ENCODE measurements at regions not wholly inside any gene's neighbourhood (a gene's known extent, or its start where the extent isn't known, plus 50 kb on each side); places are given as distances from the start of the nearest gene placed in this dataset.
"Not testable (repeated sequence)": the region's sequence is repeated elsewhere in the genome, so short reads cannot be mapped to it uniquely, and the experiment has no call there.

DNA sequence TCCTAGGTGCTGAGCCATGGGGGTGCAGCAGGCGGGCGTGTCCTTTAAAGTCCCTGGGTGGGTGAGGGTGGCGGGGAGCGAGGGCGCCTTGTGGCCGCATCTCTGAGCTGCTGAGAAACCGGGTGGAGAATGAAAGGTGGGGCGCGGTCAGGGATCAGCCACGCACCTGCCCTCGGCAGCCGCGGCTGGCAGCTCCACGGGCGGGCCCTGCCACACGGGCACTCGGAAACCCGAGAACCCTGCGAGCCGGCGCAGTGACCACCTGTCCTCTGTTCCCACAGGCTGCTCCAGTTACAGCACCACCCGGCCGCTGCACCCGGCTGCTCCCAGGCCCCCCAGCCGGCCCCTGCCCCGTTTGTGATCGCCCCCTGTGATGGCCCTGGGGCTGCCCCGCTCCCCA, 4400.5 kb upstream of the TPTE start:
- H3K36me3 Mint-ChIP-seq (ENCODE audit: low read depth); H3K27me3 Mint-ChIP-seq; POLR2A ChIA-PET; H3K9me3 Mint-ChIP-seq; H3K4me1 Mint-ChIP-seq; DNase-seq; H3K27ac Mint-ChIP-seq; H3K4me3 Mint-ChIP-seq; CTCF ChIA-PET: not testable (repeated sequence)

DNA sequence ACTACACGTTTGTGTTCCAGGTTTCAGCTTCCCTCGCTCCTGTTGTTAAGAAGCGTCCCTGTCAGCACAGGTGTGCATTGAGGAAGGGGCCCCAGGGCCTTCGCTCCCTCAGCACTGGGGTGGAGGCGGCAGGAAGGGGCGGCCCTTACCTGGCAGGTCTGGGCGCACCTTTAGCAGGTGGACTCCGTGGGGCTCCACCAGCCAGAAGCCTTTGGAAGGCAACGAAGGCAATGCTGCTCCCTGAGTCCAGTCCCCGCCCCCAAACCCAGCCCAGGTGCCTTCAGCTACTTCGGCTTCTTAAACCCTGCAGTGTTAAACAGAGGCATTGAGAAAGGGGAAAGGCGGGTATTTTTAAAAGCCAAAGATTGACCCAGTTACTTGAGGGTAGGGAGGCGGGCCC, 4398.8 kb upstream of the TPTE start:
- H3K27ac Mint-ChIP-seq; H3K36me3 Mint-ChIP-seq (ENCODE audit: low read depth); POLR2A ChIA-PET; H3K4me1 Mint-ChIP-seq; H3K4me3 Mint-ChIP-seq; H3K9me3 Mint-ChIP-seq; CTCF ChIA-PET; H3K27me3 Mint-ChIP-seq; DNase-seq: not testable (repeated sequence)

DNA sequence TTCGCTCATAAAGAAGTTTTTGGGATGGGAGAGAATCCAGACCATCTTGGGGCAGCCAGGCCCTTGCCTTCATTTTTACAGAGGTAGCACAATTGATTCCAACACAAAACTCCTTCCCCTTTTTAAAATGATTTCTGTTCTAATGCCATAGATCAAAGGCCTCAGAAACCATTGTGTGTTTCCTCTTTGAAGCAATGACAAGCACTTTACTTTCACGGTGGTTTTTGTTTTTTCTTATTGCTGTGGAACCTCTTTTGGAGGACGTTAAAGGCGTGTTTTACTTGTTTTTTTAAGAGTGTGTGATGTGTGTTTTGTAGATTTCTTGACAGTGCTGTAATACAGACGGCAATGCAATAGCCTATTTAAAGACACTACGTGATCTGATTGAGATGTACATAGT, 4398.2 kb upstream of the TPTE start:
- H3K4me1 Mint-ChIP-seq; CTCF ChIA-PET; H3K9me3 Mint-ChIP-seq; H3K4me3 Mint-ChIP-seq; H3K36me3 Mint-ChIP-seq (ENCODE audit: low read depth); H3K27me3 Mint-ChIP-seq; DNase-seq; POLR2A ChIA-PET; H3K27ac Mint-ChIP-seq: not testable (repeated sequence)

DNA sequence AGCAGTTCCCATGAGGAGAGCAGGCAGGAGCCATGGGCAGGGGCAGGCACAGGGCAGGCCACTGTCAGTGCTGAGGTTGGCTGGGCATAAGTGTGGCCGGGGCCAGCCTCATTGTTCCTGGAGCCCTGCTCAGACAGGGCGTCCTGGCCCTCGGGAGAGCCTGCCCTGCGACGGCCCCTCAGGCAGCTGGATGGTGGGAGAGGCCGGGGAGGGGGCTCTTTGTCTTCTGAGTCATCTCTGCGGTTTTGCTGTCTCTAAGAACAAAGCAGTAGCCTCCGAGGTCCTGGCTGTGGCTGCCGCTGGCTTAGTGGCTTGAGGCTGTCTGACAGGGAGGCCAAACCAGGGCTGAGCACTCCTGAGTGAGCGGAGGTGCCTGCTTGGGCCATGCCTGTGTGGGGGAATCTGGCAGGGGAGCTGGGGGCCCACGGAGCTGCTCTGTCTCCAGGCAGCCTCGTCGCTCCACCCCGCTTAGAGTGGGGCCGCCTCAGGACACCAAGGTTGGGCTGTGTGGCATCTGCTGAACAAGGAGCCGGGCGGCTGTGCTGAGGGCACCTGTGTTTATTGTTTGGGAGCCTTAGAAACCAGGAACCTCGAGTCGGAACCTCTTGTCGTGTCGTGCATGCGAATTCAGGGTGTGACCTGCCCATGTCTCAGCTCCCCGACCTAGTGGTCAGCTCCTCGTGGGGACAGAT, 4395.7 kb upstream of the TPTE start:
- H3K27ac Mint-ChIP-seq; H3K4me3 Mint-ChIP-seq; H3K36me3 Mint-ChIP-seq (ENCODE audit: low read depth); DNase-seq; H3K9me3 Mint-ChIP-seq; CTCF ChIA-PET; POLR2A ChIA-PET; H3K4me1 Mint-ChIP-seq; H3K27me3 Mint-ChIP-seq: not testable (repeated sequence)

DNA sequence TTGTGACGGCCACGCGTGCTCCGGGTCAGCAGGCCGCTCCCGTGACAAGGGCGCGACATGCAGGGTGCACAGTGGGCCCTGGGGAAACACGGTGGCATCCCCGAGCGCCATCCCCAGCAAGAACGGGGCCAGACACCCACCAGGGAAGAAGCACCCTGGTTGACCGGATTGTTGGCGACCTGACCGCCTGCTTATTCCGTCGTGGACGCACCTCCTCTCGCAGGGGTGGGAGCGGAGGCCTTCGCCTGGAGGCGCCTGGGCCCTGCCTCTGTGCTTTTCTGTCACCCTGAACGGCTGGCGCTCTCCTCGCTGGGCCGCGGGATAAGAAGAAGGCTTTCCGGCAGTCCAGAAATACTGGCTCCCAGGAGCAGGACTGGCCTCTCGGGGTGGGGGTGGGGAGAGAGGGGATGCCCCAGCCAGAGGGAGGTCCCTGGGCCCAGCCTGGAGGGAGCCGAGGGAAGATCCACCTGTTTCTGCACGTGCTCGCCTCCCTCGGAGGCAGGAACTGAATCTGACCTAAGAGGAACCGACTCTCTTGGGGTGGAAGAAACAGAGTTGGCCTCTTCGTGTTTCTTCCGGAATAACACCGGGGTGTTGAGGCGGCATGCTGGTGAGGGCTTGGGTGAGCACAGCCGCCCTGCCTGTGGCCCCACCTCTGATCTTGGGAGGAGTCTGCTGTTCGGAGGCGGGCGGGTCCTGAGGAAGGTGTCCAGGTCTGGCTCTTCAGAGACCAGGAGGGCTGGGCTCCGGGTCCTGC, 4394.2 kb upstream of the TPTE start:
- DNase-seq; H3K9me3 Mint-ChIP-seq; CTCF ChIA-PET; POLR2A ChIA-PET; H3K36me3 Mint-ChIP-seq (ENCODE audit: low read depth); H3K4me3 Mint-ChIP-seq; H3K27me3 Mint-ChIP-seq; H3K4me1 Mint-ChIP-seq; H3K27ac Mint-ChIP-seq: not testable (repeated sequence)

DNA sequence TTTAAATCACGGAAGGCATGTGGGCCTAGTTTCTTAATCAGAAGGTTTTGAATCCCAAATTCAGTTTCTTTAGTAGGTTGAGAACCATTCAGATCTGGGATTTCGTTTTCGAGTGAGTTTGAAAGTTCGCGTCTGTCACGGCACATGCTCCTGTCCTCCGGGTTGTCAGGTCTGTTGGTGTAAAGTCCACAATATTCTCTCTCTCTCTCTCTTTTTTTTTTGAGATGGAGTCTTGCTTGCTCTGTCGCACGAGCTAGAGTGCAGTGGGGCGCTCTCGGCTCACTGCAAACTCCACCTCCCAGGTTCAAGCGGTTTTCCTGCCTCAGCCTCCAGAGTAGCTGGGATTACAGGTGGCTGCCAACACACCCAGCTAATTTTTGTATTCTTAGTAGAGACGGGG, 4390.6 kb upstream of the TPTE start:
- H3K27ac Mint-ChIP-seq; H3K27me3 Mint-ChIP-seq; H3K4me1 Mint-ChIP-seq; H3K4me3 Mint-ChIP-seq; CTCF ChIA-PET; DNase-seq; H3K36me3 Mint-ChIP-seq (ENCODE audit: low read depth); POLR2A ChIA-PET; H3K9me3 Mint-ChIP-seq: not testable (repeated sequence)

DNA sequence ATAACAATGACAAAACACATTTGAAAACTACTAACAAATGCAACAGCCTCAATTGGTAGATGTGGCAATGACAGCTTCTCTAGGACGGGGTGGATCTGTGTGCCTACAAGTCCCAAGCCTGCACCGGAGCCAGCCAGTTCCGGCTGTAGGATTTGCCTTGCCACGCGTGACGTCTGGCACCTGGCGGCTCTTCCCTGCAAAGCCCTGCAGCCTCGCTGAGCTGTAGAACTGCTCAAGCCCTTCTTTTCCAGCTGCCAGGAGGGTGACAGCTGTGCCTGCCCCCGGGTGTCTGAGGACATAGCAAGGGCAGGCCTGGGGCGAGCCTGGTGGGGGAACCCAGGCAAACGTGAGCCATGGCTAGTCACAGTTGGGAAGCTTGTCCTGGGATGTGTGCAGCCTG, 4388.0 kb upstream of the TPTE start:
- H3K4me3 Mint-ChIP-seq; H3K4me1 Mint-ChIP-seq; H3K36me3 Mint-ChIP-seq (ENCODE audit: low read depth); H3K27ac Mint-ChIP-seq; H3K27me3 Mint-ChIP-seq; CTCF ChIA-PET; DNase-seq; H3K9me3 Mint-ChIP-seq; POLR2A ChIA-PET: not testable (repeated sequence)

DNA sequence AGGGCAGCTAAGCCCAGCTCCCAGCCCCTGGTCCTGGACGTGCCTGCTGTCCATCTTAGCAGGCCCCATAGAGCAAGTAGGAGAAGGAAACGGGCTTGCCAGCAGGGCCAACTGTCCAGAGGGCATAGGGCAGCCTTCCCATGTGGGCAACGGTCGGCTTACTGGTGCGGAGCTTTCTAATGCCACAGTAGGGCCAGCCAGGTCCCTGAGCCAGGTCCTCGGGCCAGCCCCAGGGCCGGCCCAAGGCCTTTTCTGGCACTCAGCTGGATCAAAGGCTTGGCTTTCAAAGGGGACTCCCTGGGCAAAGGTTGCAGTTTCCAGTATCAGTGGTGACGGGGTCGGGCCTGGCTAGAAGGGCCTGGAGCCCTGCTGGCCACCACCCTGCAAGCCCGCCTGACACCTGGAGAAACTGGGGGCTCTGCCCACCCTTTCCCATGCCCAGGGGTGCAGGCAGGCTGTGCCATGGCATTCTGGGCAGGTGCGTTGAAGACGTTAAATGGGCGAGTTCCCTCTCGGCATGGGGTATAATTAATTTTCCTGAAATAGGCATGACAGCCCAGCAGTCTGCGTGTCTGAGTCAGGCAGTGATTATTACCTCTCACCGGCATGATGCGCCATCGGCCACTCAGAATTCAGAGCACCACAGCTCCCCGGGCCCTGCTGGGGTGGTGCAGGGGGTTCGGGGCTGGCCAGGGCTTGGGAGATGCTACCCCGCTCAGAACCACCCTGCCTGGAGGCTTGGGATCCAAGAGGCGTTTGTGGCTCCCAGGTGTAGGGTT, 4387.3 kb upstream of the TPTE start:
- H3K4me3 Mint-ChIP-seq; CTCF ChIA-PET; POLR2A ChIA-PET; H3K27me3 Mint-ChIP-seq; H3K4me1 Mint-ChIP-seq; H3K27ac Mint-ChIP-seq; H3K9me3 Mint-ChIP-seq; H3K36me3 Mint-ChIP-seq (ENCODE audit: low read depth); DNase-seq: not testable (repeated sequence)

DNA sequence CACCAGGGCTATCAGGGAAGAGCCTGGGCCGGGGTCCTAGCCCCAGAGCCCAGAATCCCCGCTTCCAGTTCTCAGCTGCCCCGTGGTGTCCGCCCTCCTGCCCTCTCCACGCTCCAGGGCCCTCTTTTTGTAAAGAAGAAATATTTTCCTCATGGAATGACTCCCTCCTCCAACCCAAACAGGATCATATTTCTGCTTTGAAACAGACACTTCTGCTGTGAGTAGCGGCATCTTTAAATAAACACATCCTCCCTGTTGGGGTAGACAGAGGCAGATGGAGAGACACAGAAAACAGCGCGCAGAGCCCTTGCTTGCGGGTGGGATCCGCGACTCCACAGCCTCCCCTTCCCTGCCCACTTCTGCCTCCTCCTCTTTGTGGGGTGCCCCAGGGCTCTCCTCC, 4384.7 kb upstream of the TPTE start:
- H3K4me3 Mint-ChIP-seq; H3K4me1 Mint-ChIP-seq; H3K36me3 Mint-ChIP-seq (ENCODE audit: low read depth); POLR2A ChIA-PET; CTCF ChIA-PET; DNase-seq; H3K27me3 Mint-ChIP-seq; H3K27ac Mint-ChIP-seq; H3K9me3 Mint-ChIP-seq: not testable (repeated sequence)

DNA sequence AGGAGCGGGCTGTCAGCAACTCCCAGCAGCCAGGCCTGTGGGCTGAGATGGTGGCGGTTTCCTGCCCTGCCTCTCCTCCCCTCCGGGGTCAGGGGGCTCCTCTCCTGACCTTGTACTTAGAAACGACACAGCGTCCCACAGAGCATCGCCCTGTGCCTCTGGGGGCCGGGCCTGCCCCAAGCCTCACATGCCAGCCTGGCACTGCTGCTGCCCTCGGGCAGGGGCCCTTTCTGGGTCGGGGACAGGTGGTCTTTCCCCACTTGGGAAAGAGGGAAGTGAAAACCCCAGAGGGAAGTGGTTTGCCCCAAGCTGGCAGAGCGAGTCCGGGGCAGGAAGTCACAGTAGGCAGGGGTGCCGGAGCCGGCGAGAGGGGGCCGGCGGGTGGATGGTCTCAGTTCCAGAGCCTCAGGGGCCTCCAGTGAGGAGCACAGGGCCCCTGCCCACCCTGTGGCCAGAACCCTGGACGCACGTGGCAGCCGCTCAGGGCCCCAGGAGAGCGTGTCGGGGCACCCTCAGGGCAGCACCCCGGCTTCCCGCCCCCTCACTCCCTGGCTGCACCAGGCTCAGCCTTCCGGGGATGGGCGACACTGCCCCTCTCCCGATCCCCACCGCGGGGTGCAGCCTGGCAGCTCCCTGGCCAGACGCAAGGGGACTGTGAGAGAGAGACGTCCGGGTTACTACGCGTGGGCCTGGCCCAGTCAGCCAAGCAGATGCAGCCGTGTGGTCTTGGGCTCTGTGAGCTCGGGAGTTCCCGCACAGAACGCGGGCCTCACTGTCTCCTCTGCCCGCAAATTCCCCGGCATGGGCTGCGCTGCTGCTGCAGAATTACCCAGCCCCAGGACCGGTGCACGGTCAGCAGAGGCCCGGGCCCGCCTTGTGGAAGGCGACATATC, 4382.9 kb upstream of the TPTE start:
- H3K27me3 Mint-ChIP-seq; H3K4me3 Mint-ChIP-seq; H3K27ac Mint-ChIP-seq; H3K4me1 Mint-ChIP-seq; H3K9me3 Mint-ChIP-seq; H3K36me3 Mint-ChIP-seq (ENCODE audit: low read depth); POLR2A ChIA-PET; DNase-seq; CTCF ChIA-PET: not testable (repeated sequence)

DNA sequence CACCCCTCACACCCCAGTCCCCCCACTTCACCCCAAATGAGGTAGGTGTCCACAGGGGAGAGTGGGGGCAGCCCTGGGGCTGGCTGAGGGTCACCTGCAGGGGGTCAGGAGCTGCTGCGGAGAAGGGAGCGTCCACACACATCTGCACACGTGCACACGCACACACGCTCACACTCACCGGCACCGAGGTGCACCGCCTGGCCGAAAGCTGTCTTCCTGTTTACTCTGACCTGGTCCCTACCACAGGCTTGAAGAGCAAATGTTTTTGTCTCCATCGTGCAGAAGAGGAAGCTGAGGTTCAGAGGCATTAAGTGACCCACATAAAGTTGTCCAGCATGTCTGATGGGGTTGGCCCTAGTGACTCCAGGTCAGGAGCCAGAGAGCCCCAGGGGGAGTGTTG, 4382.1 kb upstream of the TPTE start:
- CTCF ChIA-PET; H3K4me3 Mint-ChIP-seq; H3K27me3 Mint-ChIP-seq; DNase-seq; POLR2A ChIA-PET; H3K36me3 Mint-ChIP-seq (ENCODE audit: low read depth); H3K4me1 Mint-ChIP-seq; H3K27ac Mint-ChIP-seq; H3K9me3 Mint-ChIP-seq: not testable (repeated sequence)

DNA sequence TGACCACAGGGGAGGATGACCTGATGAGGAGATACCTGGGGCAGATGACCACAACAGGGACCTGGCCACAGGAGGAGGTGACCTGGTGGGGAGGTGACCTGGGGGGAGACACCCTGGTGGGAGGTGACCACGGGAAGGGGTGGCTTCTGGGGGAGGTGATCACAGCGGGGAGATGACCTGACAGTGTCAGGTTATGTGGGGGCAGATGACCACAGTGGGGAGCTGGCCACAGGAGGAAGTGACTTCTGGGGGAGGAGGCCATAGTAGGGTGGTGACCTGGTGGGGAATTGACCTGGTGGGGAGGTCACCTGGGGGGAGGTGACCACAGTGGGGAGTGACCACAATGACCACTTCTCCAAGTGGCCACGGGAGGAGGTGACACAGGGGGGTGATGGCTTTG, 4381.5 kb upstream of the TPTE start:
- H3K4me1 Mint-ChIP-seq; H3K27me3 Mint-ChIP-seq; CTCF ChIA-PET; DNase-seq; POLR2A ChIA-PET; H3K27ac Mint-ChIP-seq; H3K9me3 Mint-ChIP-seq; H3K36me3 Mint-ChIP-seq (ENCODE audit: low read depth); H3K4me3 Mint-ChIP-seq: not testable (repeated sequence)

DNA sequence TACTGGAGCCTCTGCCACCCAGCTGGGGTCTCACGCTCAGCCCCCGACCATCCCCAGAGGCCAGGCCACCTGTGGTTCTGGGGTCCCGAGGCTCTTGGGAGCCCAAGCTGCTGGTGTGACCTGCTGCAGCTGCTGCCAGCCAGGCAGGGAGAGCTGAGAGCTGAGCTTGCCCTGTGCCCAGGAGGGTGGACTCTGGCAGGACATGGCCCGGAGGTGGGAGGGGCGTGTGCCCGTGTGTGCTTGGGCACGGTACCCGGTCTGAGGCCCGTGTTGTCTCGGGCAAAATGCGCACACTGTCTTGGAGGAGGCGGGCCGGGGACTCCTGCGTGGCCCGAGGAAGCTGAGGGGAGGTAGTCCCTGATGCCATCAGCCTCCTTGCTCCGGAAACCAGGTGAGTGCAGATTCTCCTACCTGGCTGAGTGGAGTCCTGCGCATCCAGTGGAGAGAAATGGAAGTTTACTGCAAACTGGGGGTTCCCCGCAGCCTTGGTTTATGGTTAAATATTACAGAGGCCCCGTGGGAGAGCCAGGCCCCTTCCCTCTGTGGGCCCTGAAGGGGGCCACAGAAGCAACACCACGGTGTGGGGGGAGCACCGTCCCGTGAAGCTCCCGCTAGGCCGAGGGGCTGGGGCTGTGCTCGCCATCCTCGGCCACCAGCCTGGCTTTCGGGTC, 4380.8 kb upstream of the TPTE start:
- H3K36me3 Mint-ChIP-seq (ENCODE audit: low read depth); POLR2A ChIA-PET; H3K4me1 Mint-ChIP-seq; DNase-seq; H3K27ac Mint-ChIP-seq; CTCF ChIA-PET; H3K4me3 Mint-ChIP-seq; H3K27me3 Mint-ChIP-seq; H3K9me3 Mint-ChIP-seq: not testable (repeated sequence)
